NCI-H2107 treated with DMSO at 0.1 percent for 48 hours (cell line): ENCODE measurements at regions not wholly inside any gene's neighbourhood (a gene's known extent, or its start where the extent isn't known, plus 50 kb on each side); places are given as distances from the start of the nearest gene placed in this dataset.
"Not testable (repeated sequence)": the region's sequence is repeated elsewhere in the genome, so short reads cannot be mapped to it uniquely, and the experiment has no call there.

Experiments
- DNase-seq: peaks from one replicate; lab custom pipeline; 2025; ENCODE audit not compliant: unreplicated experiment; lab: John Stamatoyannopoulos, UW

GRCh38 chrX:84858771-84859170 is 144.9 kb upstream of the APOOL start:
- not testable (repeated sequence) for DNase-seq

GRCh38 chrX:84865113-84865512 is 138.6 kb upstream of the APOOL start:
- DNase-seq = no peak

- not testable (repeated sequence) for DNase-seq
Observed at GRCh38 chrX:84870281-84870680, 133.4 kb upstream of the APOOL start.

- not testable (repeated sequence) for DNase-seq
Observed at GRCh38 chrX:84872160-84872771, 131.4 kb upstream of the APOOL start.

GRCh38 chrX:84873176-84873575 is 130.5 kb upstream of the APOOL start:
- no peak for DNase-seq

- no peak for DNase-seq
Observed at GRCh38 chrX:84876876-84877275, 126.8 kb upstream of the APOOL start.

- no peak for DNase-seq
Observed at GRCh38 chrX:84893897-84894296, 109.8 kb upstream of the APOOL start.

GRCh38 chrX:84907324-84907968 is 96.2 kb upstream of the APOOL start:
- DNase-seq = peak; percentile 7

- no peak for DNase-seq
Observed at GRCh38 chrX:84909151-84909550, 94.5 kb upstream of the APOOL start.

- DNase-seq = no peak
Observed at GRCh38 chrX:84924624-84925023, 79.1 kb upstream of the APOOL start.

- no peak for DNase-seq
Observed at GRCh38 chrX:84932814-84933213, 70.9 kb upstream of the APOOL start.

GRCh38 chrX:84933956-84934556 is 69.6 kb upstream of the APOOL start:
- DNase-seq = no peak
